Forelimb muscle (tissue), 1 donor: ENCODE measurements at regions not wholly inside any gene's neighbourhood (a gene's known extent, or its start where the extent isn't known, plus 50 kb on each side); places are given as distances from the start of the nearest gene placed in this dataset.
"Not testable (repeated sequence)": the region's sequence is repeated elsewhere in the genome, so short reads cannot be mapped to it uniquely, and the experiment has no call there.

Source experiments
- DNase-seq: peaks from one replicate; pipeline ENCODE4 v3.0.0-alpha.2; 2013; ENCODE audit warnings: low read depth

DNA sequence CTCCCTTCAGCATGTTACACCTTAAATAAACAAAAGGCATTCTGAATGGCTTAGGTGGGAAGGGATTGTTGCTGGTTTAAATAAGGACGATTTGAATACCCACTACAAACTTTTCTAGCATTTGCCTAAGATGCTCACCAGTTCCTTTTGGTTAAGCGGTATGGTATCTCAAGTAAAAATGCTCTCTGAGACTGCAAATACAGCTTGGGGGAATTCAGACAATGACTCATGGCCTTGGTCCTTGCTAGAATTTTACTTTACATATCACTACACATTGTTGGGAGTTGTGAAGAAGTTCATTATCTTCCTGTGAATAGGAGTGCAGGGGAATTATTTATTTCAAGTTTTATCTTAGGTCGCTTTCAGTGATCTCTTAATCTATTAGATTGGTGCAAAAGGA is 670.7 kb downstream of the UTRN start:
- DNase-seq = no peak

DNA sequence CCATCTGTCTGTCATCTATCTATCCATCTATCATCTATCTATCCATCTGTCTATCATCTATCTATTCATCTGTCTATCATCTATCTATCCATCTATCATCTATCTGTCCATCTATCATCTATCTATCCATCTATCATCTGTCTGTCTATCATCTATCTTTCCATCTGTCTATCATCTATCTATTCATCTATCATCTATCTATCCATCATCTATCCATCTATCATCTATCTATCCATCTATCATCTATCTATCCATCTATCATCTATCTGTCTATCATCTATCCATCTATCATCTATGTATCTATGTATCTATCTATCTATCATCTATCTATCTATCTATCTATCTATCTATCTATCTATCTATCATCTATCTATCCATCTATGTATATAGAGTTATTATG is 671.6 kb downstream of the UTRN start:
- not testable (repeated sequence) for DNase-seq

DNA sequence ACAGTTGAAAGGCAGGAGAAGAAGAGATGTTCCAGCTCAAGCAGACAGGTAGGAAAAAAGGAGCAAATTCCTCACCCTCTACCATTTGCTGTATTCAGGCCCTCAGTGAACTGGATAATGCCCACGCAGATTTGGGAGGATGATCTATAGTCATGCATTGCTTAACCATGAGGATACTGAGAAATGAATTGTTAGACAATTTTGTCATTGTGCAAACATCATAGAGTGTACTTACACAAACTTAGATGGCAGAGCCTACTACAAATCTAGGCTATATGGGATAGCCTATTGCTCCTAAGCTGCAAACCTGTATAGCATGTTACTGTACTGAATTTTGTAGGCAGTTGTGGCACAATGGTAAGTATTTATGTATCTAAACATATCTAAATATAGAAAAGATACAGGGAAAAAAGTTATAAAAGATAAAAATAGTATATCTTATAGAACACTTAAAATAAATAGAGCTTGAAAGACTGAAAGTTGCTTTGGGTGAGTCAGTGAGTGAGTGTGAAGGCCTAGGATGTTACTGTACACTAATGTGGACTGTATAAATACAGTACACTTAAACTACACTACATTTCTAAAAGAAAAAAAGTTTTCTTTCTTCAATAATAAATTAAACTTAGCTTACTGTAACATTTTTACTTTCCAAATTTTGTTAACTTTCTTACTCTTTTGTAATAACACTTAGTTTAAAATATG is 672.3 kb downstream of the UTRN start:
- no peak for DNase-seq

DNA sequence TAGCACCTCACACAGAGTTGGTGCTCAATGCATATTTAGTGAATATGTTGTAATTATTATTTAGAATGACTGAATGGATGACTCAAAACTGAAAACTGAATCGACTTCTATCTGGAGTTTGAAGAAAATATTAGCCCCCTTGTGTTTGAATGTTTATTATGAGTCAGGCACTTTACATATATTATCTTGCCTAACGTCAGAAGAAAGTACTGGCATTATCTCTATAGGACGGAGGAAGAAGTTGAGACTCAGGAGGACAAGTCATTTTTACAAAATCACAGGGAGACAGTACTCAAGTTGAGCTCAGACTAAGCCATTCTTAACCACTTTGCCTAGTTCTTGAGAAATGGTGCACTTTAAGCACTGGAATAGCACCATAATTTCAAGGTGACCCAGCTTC is 684.0 kb downstream of the UTRN start:
- DNase-seq = no peak

DNA sequence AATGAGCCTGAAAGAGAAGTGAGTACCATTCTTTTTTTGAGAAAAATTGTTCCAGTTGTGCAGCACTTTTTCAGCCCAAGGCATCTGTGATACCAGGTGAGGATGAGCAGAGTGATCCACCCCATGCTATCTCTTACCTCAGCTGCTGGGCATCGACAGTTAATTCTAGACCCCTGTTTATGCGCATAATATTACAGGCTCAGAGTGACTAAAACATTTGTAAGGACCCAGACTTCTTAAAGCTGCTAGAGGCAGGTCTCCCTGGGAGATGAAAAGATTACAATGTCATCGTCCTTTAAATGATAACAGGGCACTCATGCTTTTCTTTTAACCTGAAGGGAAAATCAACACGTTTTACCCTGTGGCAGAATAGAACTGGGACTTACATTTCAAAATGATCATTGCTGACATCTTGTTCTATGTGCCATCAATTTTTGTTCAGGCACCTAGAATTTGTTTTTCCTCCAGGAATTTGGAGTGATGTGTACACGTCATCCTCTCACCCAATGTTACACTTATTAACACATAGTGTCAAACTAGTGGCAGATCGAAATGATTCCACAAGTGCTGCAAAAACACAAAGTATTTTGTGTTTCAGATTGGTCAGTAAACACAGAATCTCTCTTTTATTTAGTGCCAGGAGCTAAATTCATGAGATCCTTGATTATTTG is 684.6 kb downstream of the UTRN start:
- DNase-seq = no peak

DNA sequence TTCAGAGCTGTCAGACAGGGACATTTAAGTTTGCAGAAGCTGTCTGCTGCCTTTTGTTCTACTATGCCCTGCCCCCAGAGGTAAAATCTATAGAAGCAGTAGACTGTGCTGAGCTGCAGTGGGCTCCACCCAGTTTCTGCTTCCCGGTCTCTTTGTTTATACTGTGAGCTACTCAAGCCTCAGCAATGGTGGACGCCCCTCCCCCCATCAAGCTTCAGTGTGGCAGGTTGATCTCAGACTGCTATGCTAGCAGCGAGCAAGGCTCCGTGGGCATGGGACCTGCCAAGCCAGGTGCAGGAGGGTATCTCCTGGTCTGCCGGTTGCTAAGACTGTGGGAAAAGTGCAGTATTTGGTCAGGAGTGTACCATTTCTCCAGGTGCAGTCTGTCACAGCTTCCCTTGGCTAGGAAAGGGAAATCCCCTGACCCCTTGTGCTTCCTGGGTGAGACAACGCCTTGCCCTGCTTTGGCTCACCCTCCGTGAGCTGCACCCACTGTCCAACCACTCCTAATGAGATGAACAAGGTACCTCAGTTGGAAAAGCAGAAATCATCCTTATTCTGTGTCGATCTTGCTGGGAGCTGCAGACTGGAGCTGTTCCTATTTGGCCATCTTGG is 692.2 kb downstream of the UTRN start:
- DNase-seq = not testable (repeated sequence)

DNA sequence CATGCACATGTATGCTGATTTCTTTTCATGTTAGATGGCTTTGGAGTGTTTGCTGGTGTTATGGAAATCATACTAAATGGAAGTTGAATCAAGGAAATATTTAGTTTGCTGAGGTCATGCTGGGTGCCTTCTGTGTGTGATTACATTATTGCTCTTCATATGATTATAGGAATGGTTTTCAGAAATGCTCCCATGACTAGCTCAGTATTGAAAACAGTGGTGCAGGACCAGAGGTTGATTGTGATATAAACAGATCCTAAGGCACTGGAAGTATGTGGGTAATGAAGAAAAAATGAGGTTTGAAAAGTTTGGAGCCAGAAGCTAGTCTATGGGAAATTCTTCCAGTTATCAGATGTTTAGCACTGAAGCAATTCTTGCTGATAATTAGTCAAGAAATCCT is 693.1 kb downstream of the UTRN start:
- no peak for DNase-seq

DNA sequence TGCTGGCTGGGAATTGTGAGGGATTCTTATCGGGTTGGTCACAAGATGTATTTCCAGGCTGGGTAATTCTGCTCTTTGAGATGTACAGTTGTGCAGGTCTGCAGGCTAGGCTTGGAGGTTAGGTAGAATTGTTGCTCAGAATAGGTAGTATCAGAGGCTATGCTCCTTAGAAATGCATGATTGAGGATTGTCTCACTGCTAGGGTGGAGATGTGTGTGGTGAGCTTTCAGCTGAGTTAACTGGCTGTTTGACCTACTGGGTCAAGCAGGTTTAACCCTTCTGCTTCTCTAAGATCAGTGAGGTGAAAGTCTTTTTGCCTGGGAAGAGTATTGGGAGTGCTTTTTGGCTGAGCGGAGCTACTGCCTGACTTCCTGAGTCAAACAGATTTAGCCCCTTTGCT is 701.1 kb downstream of the UTRN start:
- DNase-seq = no peak

DNA sequence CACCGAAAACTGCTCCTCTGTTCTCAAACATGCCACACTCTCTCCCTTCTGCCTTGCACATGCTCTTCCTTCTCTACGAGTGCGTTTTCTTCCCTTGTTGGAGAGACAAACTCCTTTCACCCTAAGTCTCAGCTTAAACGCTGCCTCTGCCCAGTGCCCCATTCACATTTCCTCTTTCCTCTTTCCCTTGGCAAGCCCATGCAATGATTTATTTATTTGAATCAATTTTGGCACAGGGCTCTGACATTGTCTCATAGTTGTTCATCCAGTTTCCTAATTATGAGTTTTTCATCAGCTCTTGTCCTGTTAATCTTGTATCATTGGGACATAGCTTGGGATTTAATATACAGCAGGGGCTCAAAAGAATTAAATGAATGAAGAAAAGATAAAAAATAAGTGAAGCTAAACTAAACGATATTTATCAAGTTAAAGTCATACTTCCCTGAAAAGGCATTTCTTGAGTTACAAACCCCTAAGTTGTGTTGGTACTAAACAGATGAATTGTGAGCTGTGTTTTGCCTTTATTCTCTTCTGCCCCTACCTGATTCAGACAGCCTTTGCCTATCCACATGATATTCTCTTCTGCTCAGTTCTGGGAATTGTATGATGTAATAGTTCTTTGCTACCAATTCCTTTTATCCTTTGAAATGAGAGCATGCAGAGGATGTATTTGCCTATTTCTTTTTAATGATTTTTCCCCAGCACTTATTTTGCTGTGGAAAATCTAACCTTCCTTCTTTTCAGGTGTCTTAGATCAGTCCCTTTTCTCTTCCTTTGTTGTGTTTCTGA is 704.4 kb downstream of the UTRN start:
- DNase-seq = no peak

DNA sequence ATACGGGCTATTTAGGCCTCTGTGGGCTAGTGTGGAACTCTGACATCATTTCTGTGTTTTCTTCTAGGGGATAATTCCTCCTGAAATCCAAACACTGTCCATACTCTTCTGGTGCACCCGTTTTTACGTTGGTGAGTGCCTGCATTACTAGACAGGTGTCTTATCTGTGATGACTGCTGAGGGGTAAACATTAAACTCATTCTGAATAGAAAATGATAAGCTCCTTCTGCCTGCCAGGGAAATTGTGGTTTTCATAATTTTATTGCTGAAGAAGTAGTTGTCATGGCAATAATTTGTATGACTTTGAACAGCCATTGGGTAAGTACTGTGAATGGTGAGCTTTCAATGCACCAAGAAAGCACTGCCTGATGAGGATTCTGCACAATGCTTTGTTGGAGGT is 705.6 kb downstream of the UTRN start:
- no peak for DNase-seq

DNA sequence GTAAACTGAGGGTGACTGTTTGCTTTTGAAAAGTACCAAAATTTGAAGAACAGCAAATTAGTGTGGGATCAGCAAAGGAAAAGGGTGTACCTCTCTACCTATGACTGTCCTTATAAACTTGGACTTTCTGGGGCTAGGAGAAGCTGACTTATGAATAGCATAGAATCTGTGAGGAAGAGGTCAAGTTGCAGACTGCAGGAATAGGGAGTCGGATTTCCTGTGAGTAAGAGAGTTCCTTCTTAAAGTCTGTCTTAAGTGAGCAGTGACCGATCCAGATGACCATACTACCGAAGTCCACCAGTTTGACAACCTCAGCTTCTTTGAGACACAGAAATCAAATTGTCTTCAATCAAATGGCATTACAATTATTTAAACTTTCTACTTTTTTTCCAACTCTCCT is 708.7 kb downstream of the UTRN start:
- DNase-seq = no peak

DNA sequence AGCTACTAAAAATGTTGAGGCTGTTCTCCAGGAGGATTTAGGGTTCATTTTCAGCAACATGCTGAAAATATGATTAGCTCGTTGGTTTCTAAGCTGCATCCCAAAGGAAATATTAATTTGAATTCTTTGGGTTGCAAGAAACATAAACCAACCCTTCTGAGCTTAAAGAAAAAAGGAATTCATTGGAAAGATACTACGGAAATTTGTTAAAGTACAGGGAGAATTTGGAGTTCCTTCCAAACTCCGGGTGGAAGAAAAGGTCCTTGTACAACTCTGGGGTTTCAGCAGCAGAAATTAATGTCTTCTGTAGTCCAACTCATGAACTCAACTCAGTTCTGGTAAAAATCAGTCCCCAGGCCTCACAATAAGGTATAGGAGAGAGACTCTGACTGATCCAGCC is 712.9 kb downstream of the UTRN start:
- DNase-seq = peak; percentile 19

DNA sequence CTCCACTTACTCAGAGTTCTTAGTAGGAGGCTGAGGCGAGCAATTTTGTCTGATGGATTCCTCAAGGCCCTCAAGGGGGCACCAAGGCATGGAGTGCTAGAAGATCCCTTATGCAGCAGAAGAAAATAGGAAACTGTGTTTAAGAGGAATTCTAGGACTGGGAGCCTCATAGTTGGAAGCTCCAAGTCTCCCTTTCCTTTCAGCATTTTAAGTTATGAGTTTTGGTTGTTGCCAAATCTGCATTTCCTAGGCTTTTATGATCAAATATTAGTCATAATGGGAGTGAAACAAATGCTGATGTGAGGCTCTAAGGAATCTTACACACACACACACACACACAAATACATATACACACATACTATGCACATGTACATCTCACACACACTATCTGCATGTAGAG is 714.0 kb downstream of the UTRN start:
- no peak for DNase-seq

DNA sequence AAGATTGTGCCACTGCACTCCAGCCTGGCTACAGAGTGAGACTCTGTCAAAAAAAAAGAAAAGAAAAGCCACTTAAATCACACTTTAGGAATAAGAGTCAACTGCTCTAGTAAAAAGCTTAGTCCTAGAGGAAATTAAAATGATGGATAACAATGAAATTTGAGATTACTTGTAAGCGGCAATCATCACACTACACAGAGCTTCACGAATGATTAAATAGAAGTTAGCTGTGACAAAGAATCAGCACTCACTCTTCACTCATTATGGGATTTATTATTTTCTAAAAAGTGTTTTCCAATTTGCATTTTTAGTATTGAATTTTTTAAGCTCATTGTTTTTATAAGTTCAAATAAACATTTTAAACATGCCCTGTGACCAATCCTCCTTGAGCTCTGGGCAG is 718.0 kb downstream of the UTRN start:
- no peak for DNase-seq

DNA sequence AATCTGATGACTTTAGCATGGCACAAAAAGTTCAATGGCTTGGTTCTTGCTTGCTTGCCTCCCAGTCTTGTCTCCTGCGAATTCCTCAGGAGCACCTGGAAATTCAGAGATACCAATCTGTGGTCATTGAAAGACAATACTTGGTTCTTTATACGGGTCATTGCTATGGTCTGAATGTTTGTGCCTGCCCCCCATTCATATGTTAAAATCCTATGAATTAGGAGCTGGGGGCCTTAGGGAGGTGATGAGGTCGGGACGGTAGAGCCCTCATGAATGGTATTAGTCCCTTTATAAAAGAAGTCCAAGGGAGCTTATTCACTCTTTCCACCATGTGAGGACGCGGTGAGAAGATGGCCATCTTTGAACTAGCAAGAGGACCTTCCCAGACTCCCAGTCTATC is 721.8 kb downstream of the UTRN start:
- DNase-seq = no peak

DNA sequence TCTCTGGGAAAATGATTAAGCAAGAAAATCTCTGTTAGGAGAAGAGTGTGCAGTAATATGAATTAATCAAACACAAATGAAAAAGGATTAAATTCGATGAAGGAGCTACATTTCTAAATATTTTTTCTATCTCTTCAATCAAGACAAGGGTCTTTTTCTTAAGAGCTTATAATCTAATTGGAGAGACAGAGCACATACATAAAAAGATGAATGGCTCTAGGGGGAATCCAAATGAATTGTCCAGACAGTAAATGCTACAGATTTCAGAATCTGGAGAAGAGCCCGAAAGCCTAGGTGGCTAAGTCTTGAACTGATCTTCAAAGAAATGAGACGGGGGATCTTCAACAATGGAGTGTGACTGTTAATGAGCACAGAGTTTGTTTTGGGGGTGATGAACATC is 723.6 kb downstream of the UTRN start:
- DNase-seq = no peak

DNA sequence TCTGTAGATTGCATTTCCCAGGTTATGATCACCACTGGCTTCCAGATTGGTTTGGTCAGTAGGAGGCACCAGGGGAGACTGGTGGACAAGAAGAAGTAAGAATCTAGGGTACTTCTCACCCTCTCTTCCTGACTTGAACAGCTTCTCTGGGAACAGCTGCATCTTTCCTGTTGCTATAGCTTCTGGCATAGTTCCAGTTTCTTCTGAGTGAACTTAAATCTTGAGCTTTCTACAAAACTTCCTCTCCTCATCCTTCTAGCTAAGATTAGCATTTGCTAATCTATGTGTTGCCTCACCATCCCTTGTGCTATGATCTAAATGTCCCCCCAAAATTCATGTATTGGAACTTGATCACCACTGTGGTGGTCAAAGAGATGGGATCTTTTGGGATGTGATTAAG is 724.6 kb downstream of the UTRN start:
- peak; percentile 29 for DNase-seq

DNA sequence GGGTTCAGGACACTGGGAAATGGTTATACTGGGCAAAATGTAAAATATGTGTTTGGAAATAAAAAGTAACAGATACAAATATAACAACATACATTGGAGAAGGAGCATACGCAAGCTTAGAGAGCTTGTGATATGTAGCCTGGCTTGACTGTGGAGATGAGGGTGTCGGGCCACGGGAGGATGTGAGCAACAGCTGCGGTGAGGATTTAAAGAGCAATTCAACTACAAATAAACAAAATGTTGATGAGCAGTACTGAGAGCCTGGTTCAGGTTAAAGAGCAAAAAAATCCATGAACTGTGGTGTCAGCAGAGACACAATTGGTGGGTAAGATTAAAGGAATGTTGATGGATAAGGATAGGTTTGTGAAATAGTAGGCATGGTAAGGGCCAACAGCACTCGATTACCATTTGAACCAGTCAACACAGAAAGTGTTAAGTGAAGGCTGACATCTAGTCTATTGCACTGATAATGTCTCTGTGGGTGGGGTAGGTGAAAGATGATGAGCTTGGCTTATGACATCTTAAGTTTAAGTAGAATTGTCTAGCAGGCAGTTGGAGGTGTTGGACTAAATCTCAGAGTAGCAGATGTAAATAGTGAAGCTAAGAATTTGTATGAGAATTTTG is 723.2 kb downstream of the EPM2A start:
- no peak for DNase-seq

DNA sequence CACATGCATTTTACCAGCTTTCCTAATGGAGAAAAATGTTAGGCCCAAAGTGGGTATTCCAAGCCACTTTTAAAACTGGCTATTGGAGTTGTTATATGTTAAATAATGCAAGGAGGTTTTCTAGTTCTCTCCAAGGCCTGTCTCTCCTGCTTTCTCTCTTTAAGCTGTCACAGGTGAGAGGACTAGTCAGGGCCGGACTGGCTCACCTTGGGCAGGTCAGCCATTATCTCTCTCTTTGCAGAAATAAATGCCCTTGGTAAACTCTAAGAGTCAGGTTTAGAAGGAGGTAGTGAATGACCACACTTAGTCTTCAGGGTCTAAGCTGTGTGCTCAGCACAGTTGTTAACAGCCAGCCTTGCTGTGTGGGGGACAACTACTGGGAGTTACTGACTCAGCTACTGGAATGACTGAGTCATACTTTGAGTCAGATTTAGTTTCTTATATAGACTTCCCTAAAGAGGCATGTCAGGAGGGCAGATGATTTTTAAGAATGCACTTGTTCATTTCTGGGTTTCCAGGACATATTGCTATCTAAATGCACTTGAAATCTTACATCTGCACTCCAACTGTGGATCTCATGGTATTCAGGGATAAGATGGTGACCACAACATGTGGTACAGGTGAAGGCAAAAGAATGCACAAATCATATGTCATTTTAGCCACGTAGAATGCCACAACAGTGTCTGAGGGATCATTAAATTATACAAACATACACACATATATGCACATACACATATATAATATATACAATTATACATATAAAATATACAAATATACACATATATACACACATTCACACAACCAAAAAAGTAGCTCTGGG is 719.4 kb downstream of the EPM2A start:
- peak; percentile 16 for DNase-seq

DNA sequence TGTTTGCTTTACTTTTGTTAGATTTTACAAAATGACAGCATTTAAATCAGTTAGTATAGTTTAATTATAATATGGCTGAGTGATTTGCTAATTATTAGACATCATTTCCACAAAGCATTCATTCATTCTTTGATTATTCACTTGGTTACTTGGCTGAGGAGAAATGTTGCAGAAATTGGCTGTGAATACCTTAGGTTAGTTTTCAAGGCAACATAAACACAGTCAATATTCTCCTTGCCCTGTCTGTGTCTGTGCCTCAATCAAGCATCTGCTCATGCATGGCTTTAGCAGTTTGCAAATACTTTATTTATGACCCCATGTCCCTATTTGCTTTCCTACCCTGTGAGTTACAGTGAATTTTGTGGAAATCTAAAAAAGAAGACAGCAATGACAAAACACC is 718.3 kb downstream of the EPM2A start:
- no peak for DNase-seq

DNA sequence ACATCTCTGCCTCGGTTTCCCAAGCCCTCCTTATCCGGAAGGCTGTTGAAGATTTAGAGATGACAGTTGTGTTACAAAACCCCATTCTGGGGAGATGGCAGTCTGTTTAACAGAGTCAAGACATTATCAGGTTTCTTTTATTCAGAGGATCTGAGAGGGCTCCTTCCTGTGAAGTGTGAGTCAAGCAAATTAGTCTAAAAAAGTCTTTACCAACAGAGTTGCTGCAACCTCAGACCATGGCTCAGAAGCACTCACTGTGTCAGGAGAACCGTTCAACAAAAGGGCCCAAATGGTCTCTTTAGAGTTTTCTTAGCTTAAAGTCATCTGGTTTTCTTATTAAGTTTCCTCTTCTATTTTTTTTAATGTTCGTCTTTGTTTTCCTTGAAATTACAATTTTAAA is 717.8 kb downstream of the EPM2A start:
- no peak for DNase-seq
